MM.1S (cell line): ENCODE measurements at regions not wholly inside any gene's neighbourhood (a gene's known extent, or its start where the extent isn't known, plus 50 kb on each side); places are given as distances from the start of the nearest gene placed in this dataset.
"Not testable (repeated sequence)": the region's sequence is repeated elsewhere in the genome, so short reads cannot be mapped to it uniquely, and the experiment has no call there.

Experiments used
- DNase-seq: peaks from one replicate; pipeline ENCODE4 v3.0.0-alpha.2; 2015
- H2AFZ ChIP-seq: fragments of 300-600 bp; sonication (generic); 2 replicates; pipeline ENCODE4 v1.6.0; 2016; ENCODE audit warnings: antibody characterized with exemption, low read length
- H3F3A ChIP-seq: fragments of 300-600 bp; sonication (generic); 2 replicates; pipeline ENCODE4 v1.6.1; 2016; ENCODE audit warnings: mild to moderate bottlenecking, antibody characterized with exemption, low read length, moderate library complexity, mixed read lengths; ENCODE audit not compliant: insufficient read depth
- H3K27ac ChIP-seq: fragments of 300-600 bp; sonication (generic); 2 replicates; pipeline ENCODE4 v1.5.1; 2016; ENCODE audit warnings: mild to moderate bottlenecking, low read length
- H3K27me3 ChIP-seq: fragments of 300-600 bp; sonication (generic); replicated peaks from 2 replicates; pipeline ENCODE4 v1.6.0; 2016; ENCODE audit warnings: low read length; ENCODE audit not compliant: insufficient read depth
- H3K36me3 ChIP-seq: fragments of 300-600 bp; sonication (generic); replicated peaks from 2 replicates; pipeline ENCODE4 v1.6.1; 2016; ENCODE audit warnings: mild to moderate bottlenecking, low read length, mixed read lengths; ENCODE audit not compliant: insufficient read depth
- H3K4me1 ChIP-seq: fragments of 300-600 bp; sonication (generic); 2 replicates; pipeline ENCODE4 v1.6.1; 2016; ENCODE audit warnings: low read length, mixed read lengths
- H3K4me2 ChIP-seq: fragments of 300-600 bp; sonication (generic); 2 replicates; pipeline ENCODE4 v1.6.0; 2016; ENCODE audit warnings: low read depth, low read length
- H3K4me3 ChIP-seq: fragments of 300-600 bp; sonication (generic); 2 replicates; pipeline ENCODE4 v1.5.1; 2016; ENCODE audit warnings: low read length, mixed read lengths
- H3K79me2 ChIP-seq: fragments of 300-600 bp; sonication (generic); 2 replicates; pipeline ENCODE4 v1.6.1; 2016; ENCODE audit warnings: mixed run types, low read length, mixed read lengths
- H3K9ac ChIP-seq: fragments of 300-600 bp; sonication (generic); 2 replicates; pipeline ENCODE4 v1.6.1; 2016; ENCODE audit warnings: low read length, mixed read lengths
- H3K9me2 ChIP-seq: fragments of 300-600 bp; sonication (generic); replicated peaks from 2 replicates; pipeline ENCODE4 v1.6.1; 2016; ENCODE audit warnings: mild to moderate bottlenecking, low read length, mixed read lengths; ENCODE audit not compliant: insufficient read depth
- H3K9me3 ChIP-seq: fragments of 300-600 bp; sonication (generic); replicated peaks from 2 replicates; pipeline ENCODE4 v1.6.1; 2016; ENCODE audit warnings: mild to moderate bottlenecking, low read length, mixed read lengths; ENCODE audit not compliant: insufficient read depth
- H4K20me1 ChIP-seq: fragments of 300-600 bp; sonication (generic); 2 replicates; pipeline ENCODE4 v1.6.1; 2016; ENCODE audit warnings: mild to moderate bottlenecking, low read length, moderate library complexity, mixed read lengths; ENCODE audit not compliant: insufficient read depth
- CTCF ChIP-seq: fragments of 300-600 bp; sonication (generic); IDR thresholded peaks from 2 replicates; pipeline ENCODE4 v1.5.1; 2016; ENCODE audit warnings: antibody characterized with exemption, low read length, mixed read lengths
- EZH2 ChIP-seq: fragments of 300-600 bp; sonication (generic); optimal IDR thresholded peaks from 2 replicates; pipeline ENCODE3; 2017; ENCODE audit warnings: low read depth, mild to moderate bottlenecking, antibody characterized with exemption, low read length, mixed read lengths
- EZH2phosphoT487 ChIP-seq: fragments of 300-600 bp; sonication (generic); IDR thresholded peaks from 2 replicates; pipeline ENCODE4 v1.6.1; 2018; ENCODE audit warnings: antibody characterized with exemption, low read length

- Histone ChIP-seq H4K20me1 (no peaks in the 10 kb centered on the region), H3K4me2 (no peak overlapping the region), H3K9me3 (no peaks in the 10 kb centered on the region), H3K4me1 (peaks cover 19% of the 10 kb centered on the region), H3F3A (peaks cover 4% of the 10 kb centered on the region; the same call in 1 of the 2 replicates), H3K79me2 (no peaks in the 10 kb centered on the region), H3K27me3 (no peaks in the 10 kb centered on the region), H3K9me2 (no peaks in the 10 kb centered on the region), H3K9ac (no peak overlapping the region), H2AFZ (no peak overlapping the region), H3K27ac (no peak overlapping the region), H3K4me3 (no peak overlapping the region), H3K36me3 (no peaks in the 10 kb centered on the region)
- TF ChIP-seq EZH2 = no peak
- TF ChIP-seq EZH2phosphoT487 = no peak
- no peak for TF ChIP-seq CTCF
- DNase-seq = no peak
These were observed 275.7 kb upstream of the PRICKLE1 start for GRCh38 chr12:42865282-42865681.

- Histone ChIP-seq H3K4me3 (no peak overlapping the region), H3K27me3 (no peaks in the 10 kb centered on the region), H3K79me2 (no peaks in the 10 kb centered on the region), H2AFZ (no peak overlapping the region), H3K9ac (no peak overlapping the region), H3K9me3 (no peaks in the 10 kb centered on the region), H3F3A (no peaks in the 10 kb centered on the region), H3K36me3 (no peaks in the 10 kb centered on the region), H4K20me1 (no peaks in the 10 kb centered on the region), H3K27ac (no peak overlapping the region), H3K4me2 (no peak overlapping the region), H3K4me1 (no peaks in the 10 kb centered on the region), H3K9me2 (no peaks in the 10 kb centered on the region)
- TF ChIP-seq CTCF (no peak), EZH2 (no peak), EZH2phosphoT487 (no peak)
- no peak for DNase-seq
These were observed 272.5 kb upstream of the PRICKLE1 start for GRCh38 chr12:42862055-42862454.

GRCh38 chr12:42860331-42860730 is 270.8 kb upstream of the PRICKLE1 start:
- not testable (repeated sequence) for DNase-seq

GRCh38 chr12:42859612-42860011 is 270.1 kb upstream of the PRICKLE1 start:
- Histone ChIP-seq H3F3A (no peaks in the 10 kb centered on the region), H3K4me1 (no peaks in the 10 kb centered on the region), H4K20me1 (no peaks in the 10 kb centered on the region), H3K4me2 (no peak overlapping the region), H3K36me3 (no peaks in the 10 kb centered on the region), H3K9me2 (no peaks in the 10 kb centered on the region), H3K9ac (no peak overlapping the region), H3K4me3 (no peak overlapping the region), H2AFZ (no peak overlapping the region), H3K27me3 (no peaks in the 10 kb centered on the region), H3K27ac (no peak overlapping the region), H3K79me2 (no peaks in the 10 kb centered on the region), H3K9me3 (no peaks in the 10 kb centered on the region)
- TF ChIP-seq EZH2 = no peak
- TF ChIP-seq EZH2phosphoT487 = no peak
- no peak for TF ChIP-seq CTCF
- no peak for DNase-seq

More at GRCh38 chr12:42860331-42860730, 270.8 kb upstream of the PRICKLE1 start:
- not testable (repeated sequence) for H4K20me1 ChIP-seq, H3K27me3 ChIP-seq, H3K36me3 ChIP-seq, H3K4me1 ChIP-seq, H3K9ac ChIP-seq, H3K27ac ChIP-seq, H3K4me2 ChIP-seq, H3F3A ChIP-seq, H3K9me3 ChIP-seq, H3K4me3 ChIP-seq, H3K9me2 ChIP-seq, H3K79me2 ChIP-seq, H2AFZ ChIP-seq
